Loucy (cell line): ENCODE measurements at regions not wholly inside any gene's neighbourhood (a gene's known extent, or its start where the extent isn't known, plus 50 kb on each side); places are given as distances from the start of the nearest gene placed in this dataset.

Source experiments
- H2AFZ ChIP-seq: fragments of 200-600 bp; sonication (generic); 2 replicates; pipeline ENCODE4 v1.6.0; 2016; ENCODE audit warnings: antibody characterized with exemption, mild to moderate bottlenecking, low read length, moderate library complexity
- H3F3A ChIP-seq: fragments of 200-600 bp; 2 replicates; pipeline ENCODE4 v1.6.0; 2016; ENCODE audit warnings: antibody characterized with exemption, low read depth, mild to moderate bottlenecking
- H3K27me3 ChIP-seq: fragments of 200-600 bp; sonication (generic); 2 replicates; pipeline ENCODE4 v1.6.1; 2014; ENCODE audit warnings: low read length, mild to moderate bottlenecking; ENCODE audit not compliant: insufficient read depth, poor library complexity, severe bottlenecking
- H3K36me3 ChIP-seq: fragments of 200-600 bp; sonication (generic); 2 replicates; pipeline ENCODE4 v1.6.1; 2016; ENCODE audit warnings: low read length; ENCODE audit not compliant: insufficient read depth
- H3K4me1 ChIP-seq: fragments of 200-600 bp; sonication (generic); 2 replicates; pipeline ENCODE4 v1.5.1; 2014; ENCODE audit warnings: low read length, mild to moderate bottlenecking; ENCODE audit not compliant: insufficient read depth, poor library complexity, severe bottlenecking
- H3K4me2 ChIP-seq: fragments of 200-600 bp; sonication (generic); 2 replicates; pipeline ENCODE4 v1.6.0; 2014; ENCODE audit warnings: antibody characterized with exemption, low read length, low read depth, mild to moderate bottlenecking; ENCODE audit not compliant: poor library complexity, severe bottlenecking
- H3K4me3 ChIP-seq: fragments of 200-600 bp; sonication (generic); 2 replicates; pipeline ENCODE4 v1.5.1; 2014; ENCODE audit warnings: low read length, mild to moderate bottlenecking, mixed read lengths; ENCODE audit not compliant: poor library complexity, severe bottlenecking
- H3K79me2 ChIP-seq: fragments of 200-600 bp; sonication (generic); 2 replicates; pipeline ENCODE4 v1.6.1; 2014; ENCODE audit warnings: low read length; ENCODE audit not compliant: insufficient read depth
- H3K9ac ChIP-seq: fragments of 200-600 bp; sonication (generic); 2 replicates; pipeline ENCODE4 v1.6.0; 2014; ENCODE audit warnings: mild to moderate bottlenecking, low read depth, low read length, moderate library complexity; ENCODE audit not compliant: poor library complexity, severe bottlenecking
- H3K9me2 ChIP-seq: fragments of 200-600 bp; sonication (generic); replicated peaks from 2 replicates; pipeline ENCODE4 v1.6.1; 2016; ENCODE audit warnings: low read depth, low read length, mixed read lengths
- H3K9me3 ChIP-seq: fragments of 200-600 bp; sonication (generic); 2 replicates; pipeline ENCODE4 v1.6.1; 2014; ENCODE audit warnings: mild to moderate bottlenecking, antibody characterized with exemption, low read length, low read depth; ENCODE audit not compliant: insufficient read depth
- H4K20me1 ChIP-seq: fragments of 200-600 bp; sonication (generic); 2 replicates; pipeline ENCODE4 v1.6.0; 2014; ENCODE audit warnings: antibody characterized with exemption, low read length, mild to moderate bottlenecking; ENCODE audit not compliant: insufficient read depth, poor library complexity, severe bottlenecking
- EZH2phosphoT487 ChIP-seq: fragments of 200-600 bp; IDR thresholded peaks from 2 replicates; pipeline ENCODE4 v1.6.1; 2018; ENCODE audit warnings: antibody characterized with exemption, mild to moderate bottlenecking, moderate library complexity, borderline replicate concordance
- TF ChIP-seq, protein P1 (sequence below): fragments of 200-600 bp; sonication (generic); conservative IDR thresholded peaks from 2 replicates; pipeline ENCODE4 v1.5.1; 2014; ENCODE audit warnings: mild to moderate bottlenecking, antibody characterized with exemption, low read length

- H4K20me1 ChIP-seq, result no peaks in the 10 kb centered on the region
- no peak for TF ChIP-seq EZH2phosphoT487
- TF ChIP-seq, protein P1, sequence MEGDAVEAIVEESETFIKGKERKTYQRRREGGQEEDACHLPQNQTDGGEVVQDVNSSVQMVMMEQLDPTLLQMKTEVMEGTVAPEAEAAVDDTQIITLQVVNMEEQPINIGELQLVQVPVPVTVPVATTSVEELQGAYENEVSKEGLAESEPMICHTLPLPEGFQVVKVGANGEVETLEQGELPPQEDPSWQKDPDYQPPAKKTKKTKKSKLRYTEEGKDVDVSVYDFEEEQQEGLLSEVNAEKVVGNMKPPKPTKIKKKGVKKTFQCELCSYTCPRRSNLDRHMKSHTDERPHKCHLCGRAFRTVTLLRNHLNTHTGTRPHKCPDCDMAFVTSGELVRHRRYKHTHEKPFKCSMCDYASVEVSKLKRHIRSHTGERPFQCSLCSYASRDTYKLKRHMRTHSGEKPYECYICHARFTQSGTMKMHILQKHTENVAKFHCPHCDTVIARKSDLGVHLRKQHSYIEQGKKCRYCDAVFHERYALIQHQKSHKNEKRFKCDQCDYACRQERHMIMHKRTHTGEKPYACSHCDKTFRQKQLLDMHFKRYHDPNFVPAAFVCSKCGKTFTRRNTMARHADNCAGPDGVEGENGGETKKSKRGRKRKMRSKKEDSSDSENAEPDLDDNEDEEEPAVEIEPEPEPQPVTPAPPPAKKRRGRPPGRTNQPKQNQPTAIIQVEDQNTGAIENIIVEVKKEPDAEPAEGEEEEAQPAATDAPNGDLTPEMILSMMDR, result no peak
- H3K27me3 ChIP-seq, result no peaks in the 10 kb centered on the region
- no peak overlapping the region for H2AFZ ChIP-seq
- H3K4me2 ChIP-seq, result no peak overlapping the region
- no peaks in the 10 kb centered on the region for H3K9me2 ChIP-seq
- H3K79me2 ChIP-seq, result no peaks in the 10 kb centered on the region
- no peak overlapping the region for H3K9ac ChIP-seq
- no peaks in the 10 kb centered on the region for H3K9me3 ChIP-seq
- no peaks in the 10 kb centered on the region for H3K36me3 ChIP-seq
- H3K4me3 ChIP-seq, result no peak overlapping the region
- H3K4me1 ChIP-seq, result no peaks in the 10 kb centered on the region
- H3F3A ChIP-seq, result no peaks in the 10 kb centered on the region
Measured at GRCh38 chr5:97250113-97250512, 67.1 kb upstream of the RIOK2 start.

GRCh38 chr5:97266076-97266475 is 83.0 kb upstream of the RIOK2 start:
- Histone ChIP-seq H3K4me2 (no peak overlapping the region), H2AFZ (no peak overlapping the region), H3K9me2 (no peaks in the 10 kb centered on the region), H3F3A (no peaks in the 10 kb centered on the region), H3K9me3 (no peaks in the 10 kb centered on the region), H3K4me3 (no peak overlapping the region), H4K20me1 (no peaks in the 10 kb centered on the region), H3K27me3 (no peaks in the 10 kb centered on the region), H3K36me3 (no peaks in the 10 kb centered on the region), H3K9ac (no peak overlapping the region), H3K79me2 (no peaks in the 10 kb centered on the region), H3K4me1 (no peaks in the 10 kb centered on the region)
- no peak for TF ChIP-seq EZH2phosphoT487
- TF ChIP-seq, protein P1, result no peak

GRCh38 chr5:97266576-97266975 is 83.5 kb upstream of the RIOK2 start:
- H3K9me3 ChIP-seq, result no peaks in the 10 kb centered on the region
- no peaks in the 10 kb centered on the region for H3K36me3 ChIP-seq
- no peaks in the 10 kb centered on the region for H3K4me1 ChIP-seq
- no peaks in the 10 kb centered on the region for H3K79me2 ChIP-seq
- no peaks in the 10 kb centered on the region for H3K27me3 ChIP-seq
- TF ChIP-seq, protein P1, result no peak
- TF ChIP-seq EZH2phosphoT487, result no peak
- H4K20me1 ChIP-seq, result no peaks in the 10 kb centered on the region
- H2AFZ ChIP-seq, result no peak overlapping the region
- no peak overlapping the region for H3K4me2 ChIP-seq
- no peak overlapping the region for H3K4me3 ChIP-seq
- H3F3A ChIP-seq, result no peaks in the 10 kb centered on the region
- no peaks in the 10 kb centered on the region for H3K9me2 ChIP-seq
- no peak overlapping the region for H3K9ac ChIP-seq
